GM19467 (cell line): ENCODE measurements at regions not wholly inside any gene's neighbourhood (a gene's known extent, or its start where the extent isn't known, plus 50 kb on each side); places are given as distances from the start of the nearest gene placed in this dataset.

Experiments
- ATAC-seq: cut with Tn5 transposase; IDR thresholded peaks from one replicate; pipeline ENCODE4 v1.9.1; 2021; ENCODE audit warnings: mild to moderate bottlenecking, moderate library complexity; ENCODE audit not compliant: unreplicated experiment

DNA sequence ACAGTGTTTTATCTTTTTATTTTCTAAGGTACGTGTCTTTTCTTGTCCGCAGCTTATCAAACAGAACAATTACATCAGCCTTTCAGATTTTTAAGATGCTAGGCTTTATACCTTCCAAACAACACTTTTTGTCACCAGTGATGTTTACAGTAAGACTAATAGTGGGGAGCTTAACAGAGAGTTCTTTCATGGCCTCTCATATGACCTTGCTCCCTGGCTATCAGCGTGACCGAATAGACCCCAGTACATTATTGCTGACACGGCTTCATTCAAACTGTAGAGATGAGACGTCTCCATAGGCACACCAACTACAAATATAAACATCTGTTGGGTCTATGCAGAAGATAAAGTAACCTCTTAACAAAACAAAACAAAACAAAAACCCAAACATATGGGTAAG lies 477.6 kb upstream of the KCNMB2 start:
- ATAC-seq = no peak

GRCh38 chr3:178059119-178059518 lies 477.1 kb upstream of the KCNMB2 start:
- no peak for ATAC-seq

DNA sequence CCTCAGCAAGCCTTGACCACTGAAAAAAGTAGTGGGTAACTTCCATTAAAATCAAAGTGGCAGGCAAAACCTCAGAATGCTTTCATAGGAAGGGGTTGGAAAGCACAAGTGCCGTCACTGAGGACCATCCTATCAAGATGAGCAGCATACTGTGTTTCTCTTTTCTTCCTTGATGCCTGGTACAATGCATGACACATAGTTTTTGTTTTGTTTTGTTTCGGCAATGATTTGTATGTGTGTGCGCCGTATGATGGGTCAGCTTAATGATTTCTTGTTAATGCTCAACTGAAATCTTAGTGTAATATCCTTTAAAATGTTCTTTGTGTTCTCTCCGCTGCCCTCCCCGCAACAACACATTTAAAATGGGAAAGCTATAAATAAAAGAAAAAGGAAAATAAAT lies 476.4 kb upstream of the KCNMB2 start:
- ATAC-seq = no peak

DNA sequence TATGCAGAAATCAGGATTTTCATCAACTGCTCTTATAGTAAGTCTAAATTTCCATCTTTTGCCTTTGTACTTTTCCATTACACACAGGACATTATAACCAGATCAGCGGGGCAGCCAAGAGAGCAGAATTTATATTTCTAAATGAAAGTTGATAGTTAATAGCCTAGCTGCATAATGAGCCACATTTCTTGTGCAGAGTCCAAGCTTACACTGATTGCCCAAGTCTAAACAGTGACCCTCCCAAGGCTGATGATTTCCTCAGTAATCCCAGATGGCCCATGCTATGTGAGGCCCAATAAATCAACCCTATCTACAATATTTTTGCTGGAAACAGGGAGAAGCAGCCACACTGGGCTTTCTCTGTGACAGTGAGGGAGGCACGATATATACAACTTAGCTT lies 475.8 kb upstream of the KCNMB2 start:
- ATAC-seq = no peak

DNA sequence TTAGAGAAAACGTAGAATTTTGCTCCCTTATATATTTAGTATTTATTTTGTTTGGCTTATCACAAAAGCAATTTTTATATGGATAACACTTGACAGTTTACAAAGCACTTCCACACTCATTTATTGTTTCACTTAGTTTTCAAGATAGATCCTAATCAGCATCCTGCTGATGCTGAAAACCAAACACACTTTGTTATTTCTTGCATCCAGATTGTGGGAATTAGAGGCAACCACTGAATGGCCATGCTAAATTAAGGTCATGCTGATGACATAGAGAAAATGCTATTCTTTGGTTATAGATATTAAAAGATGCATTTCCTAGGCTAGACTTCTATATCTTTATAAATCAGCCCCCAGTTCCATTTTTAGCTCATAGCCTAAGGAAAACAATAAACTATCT lies 474.1 kb upstream of the KCNMB2 start:
- ATAC-seq = no peak

- ATAC-seq = no peak
Observed at GRCh38 chr3:178063461-178063860, 472.8 kb upstream of the KCNMB2 start.

GRCh38 chr3:178067721-178068120 lies 468.5 kb upstream of the KCNMB2 start:
- ATAC-seq = no peak

DNA sequence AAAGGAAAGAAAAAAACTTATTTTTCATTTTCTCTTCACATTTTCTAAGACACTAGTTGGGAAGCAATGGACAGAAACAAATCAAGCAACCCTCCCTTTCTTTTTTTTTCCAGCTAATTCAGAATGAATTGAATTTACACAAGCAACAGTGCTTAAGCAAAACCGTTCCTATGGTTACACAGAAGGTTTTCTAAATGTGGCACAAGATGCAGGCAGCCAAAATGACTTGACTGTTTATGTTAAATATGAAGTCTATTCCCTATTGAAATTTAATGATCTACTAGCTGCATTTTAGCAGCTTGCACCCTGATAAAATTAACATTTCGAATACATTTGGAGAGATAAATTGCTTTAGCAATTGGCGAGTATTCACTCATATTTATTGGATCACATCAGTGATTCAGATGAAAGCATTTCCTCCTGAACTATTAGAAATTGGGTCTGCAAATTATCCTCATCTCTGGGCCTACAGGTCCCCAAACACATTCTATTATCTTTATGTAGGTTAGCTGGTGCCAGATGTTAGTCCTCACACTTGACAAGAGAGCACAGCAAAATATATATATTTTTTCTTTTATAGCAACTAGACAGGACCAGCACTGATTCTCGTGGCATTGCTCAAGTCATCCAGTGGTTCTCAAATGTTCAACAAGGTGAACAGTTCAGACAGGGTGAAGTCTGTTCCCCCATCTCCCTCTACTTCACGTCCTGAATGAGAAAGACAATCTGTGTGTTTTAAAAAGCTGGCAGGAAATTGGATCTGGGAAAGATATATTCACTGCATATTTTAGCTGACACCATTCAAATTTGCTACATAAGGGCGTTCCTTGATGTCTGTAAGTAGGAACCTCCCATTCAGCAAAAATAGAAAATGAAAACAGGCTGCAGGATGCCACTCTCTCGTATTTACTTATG lies 463.6 kb upstream of the KCNMB2 start:
- no peak for ATAC-seq

DNA sequence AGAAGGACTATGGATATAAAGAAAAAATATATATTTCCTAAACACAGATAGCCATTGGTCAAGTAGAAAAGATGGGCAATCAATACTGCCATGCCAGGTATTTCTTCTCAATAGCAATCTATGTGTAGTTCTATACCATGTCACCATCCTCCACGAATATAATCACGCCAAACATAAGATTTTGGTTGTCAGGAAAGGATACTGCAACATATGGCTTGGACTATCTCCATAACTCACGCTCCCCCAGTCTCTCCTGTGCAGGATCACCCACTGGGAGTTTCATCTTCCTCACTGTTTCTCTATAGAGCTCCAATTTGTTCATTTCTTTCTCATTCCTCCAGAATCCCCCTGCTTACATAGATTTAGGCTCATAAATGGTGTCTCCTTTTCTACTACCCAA lies 462.9 kb upstream of the KCNMB2 start:
- ATAC-seq = no peak

- ATAC-seq = no peak
Observed at GRCh38 chr3:178075344-178075743, 460.9 kb upstream of the KCNMB2 start.

GRCh38 chr3:178078953-178079352 lies 457.3 kb upstream of the KCNMB2 start:
- no peak for ATAC-seq

DNA sequence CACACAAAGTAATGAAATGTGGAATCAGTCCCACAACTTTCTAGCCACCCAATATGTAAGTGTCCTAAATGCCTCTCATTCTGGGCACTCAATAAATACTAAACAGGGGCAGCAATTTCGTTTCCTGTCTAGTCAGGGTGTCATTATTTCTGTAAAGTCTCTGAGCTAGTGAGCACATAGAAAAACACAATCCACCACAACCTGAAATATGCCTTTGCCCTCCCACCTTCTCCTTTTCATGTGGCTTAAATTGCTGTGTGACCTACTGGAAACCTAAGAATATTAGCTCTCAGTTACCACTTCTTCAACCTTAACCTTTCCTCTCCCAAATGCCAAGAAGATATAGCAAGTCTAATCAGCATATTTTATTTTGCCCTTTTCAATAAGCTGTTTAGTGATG lies 456.3 kb upstream of the KCNMB2 start:
- no peak for ATAC-seq

GRCh38 chr3:178082326-178082906 lies 453.8 kb upstream of the KCNMB2 start:
- ATAC-seq = no peak

- no peak for ATAC-seq
Observed at GRCh38 chr3:178083906-178084866, 452.1 kb upstream of the KCNMB2 start.

GRCh38 chr3:178084938-178085816 lies 451.1 kb upstream of the KCNMB2 start:
- no peak for ATAC-seq

DNA sequence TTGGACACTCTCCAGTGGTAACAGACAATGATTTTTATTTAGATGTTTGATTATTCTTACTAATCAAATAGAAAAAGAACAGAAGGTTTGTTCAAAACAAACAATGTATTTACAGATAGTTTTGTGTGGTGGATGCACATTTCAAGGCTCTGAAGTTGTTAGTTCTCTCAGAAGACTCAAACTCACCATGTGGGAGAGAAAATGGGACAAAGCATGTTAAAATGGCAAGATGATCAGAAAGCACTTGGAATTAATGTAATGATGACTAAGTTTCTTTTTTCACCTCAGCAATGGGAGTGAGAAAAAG lies 450.5 kb upstream of the KCNMB2 start:
- no peak for ATAC-seq

DNA sequence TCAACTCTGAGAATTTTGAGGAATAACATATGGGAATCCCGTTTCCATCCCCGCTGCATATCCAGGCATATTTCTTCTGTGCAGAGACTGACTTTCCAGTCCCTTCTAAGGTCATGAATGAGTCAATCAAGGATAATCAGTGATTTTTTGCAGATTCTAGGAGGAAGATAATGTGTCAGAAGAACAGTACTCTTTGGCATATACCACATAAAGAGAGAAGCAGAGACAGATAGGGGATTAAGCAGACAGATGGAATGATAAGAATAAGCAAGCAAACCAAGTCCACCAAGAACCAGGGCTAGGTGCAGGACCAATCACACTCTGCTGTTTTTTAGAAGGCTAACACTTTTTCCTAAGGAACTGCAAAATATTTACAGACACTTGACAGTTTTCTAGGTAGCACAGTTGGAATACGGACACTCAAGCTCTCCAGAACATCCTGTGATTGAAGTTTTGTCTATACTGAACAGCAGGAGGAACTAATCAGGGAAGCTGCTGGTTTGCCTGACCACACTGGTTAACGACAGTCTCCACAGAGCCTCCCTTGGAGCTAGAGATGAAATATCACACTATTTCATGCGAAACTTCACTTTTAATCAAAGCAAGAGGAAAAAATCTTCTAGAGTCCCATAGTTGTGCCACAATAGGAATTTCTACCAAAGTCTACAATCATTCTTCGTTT lies 450.0 kb upstream of the KCNMB2 start:
- ATAC-seq = no peak

DNA sequence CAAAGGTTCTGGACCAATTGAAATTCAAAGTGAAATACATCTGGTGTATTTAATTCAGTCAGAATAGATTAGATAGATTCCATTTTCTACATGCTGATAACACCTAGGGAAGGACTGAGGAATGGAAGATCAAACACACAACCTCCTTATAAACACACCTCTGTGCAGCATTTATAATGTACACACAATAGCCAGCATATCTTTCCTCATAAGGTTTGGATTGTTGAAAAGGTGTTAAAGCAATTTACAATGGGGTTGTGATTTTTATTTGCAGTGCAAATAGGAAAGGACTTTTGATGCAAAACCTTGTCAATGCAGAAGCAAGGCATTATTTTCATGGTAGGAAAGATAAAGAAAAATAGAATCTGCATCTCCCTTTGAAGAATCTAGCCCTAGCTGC lies 448.9 kb upstream of the KCNMB2 start:
- no peak for ATAC-seq

GRCh38 chr3:178088963-178089362 lies 447.3 kb upstream of the KCNMB2 start:
- ATAC-seq = no peak

GRCh38 chr3:178090899-178091298 lies 445.3 kb upstream of the KCNMB2 start:
- no peak for ATAC-seq
